Ovary (tissue), 7 donors: ENCODE measurements at regions not wholly inside any gene's neighbourhood (a gene's known extent, or its start where the extent isn't known, plus 50 kb on each side); places are given as distances from the start of the nearest gene placed in this dataset.

ENCODE experiments used
- DNase-seq, 5 donors: peaks; one replicate each; pipeline ENCODE4 v3.0.0-alpha.2; 2019 to 2020
- H3K27ac ChIP-seq, 2 donors: fragments of 200-600 bp; one replicate each; pipeline versions ENCODE4 v1.5.1 to v1.8.0; 2019 to 2022
- H3K27me3 ChIP-seq: fragments of 200-600 bp; one replicate; pipeline ENCODE4 v1.8.0; 2022
- H3K36me3 ChIP-seq: fragments of 200-600 bp; sonication (generic); one replicate; pipeline ENCODE4 v1.5.1; 2019
- H3K4me1 ChIP-seq: one replicate; pipeline ENCODE4 v1.8.1; 2013; ENCODE audit warnings: mild to moderate bottlenecking, moderate library complexity; ENCODE audit not compliant: insufficient read depth
- H3K4me3 ChIP-seq: fragments of 200-600 bp; sonication (generic); one replicate; pipeline ENCODE4 v1.5.1; 2017
- H3K9me3 ChIP-seq, 2 donors: fragments of 200-600 bp in 1 of 2; sonication (generic) in 1 of 2; one replicate each; pipeline versions ENCODE4 v1.5.1 to v1.8.1; 2013 to 2019; ENCODE audit warnings: mild to moderate bottlenecking in 1 of 2, moderate library complexity in 1 of 2
- EP300 ChIP-seq: sonication (generic); formaldehyde crosslinking; IDR thresholded peaks from one replicate; pipeline ENCODE4 v1.6.1; 2017; ENCODE audit warnings: antibody characterized with exemption
- POLR2A ChIP-seq: fragments of 450-650 bp; IDR thresholded peaks from one replicate; pipeline ENCODE4 v1.6.1; 2017; ENCODE audit warnings: antibody characterized with exemption, mild to moderate bottlenecking, moderate library complexity
- WGBS, 3 donors: extraction: QIAGEN DNeasy Blood & Tissue Kit in 1 of 3; methylation state at CpG; one replicate each; pipeline versions ENCODE4 v1.1.5 to v1.1.7; 2013 to 2017; 5-methylcytosine and 5-hydroxymethylcytosine counted together
- intact Hi-C, 4 donors: fragments of 100-400 bp; cut with DNase I; formaldehyde crosslinking; loops; one replicate each; pipeline versions ENCODE4 v1.11.0 to v1.15.1; 2022 to 2023
- TF ChIP-seq, protein P1 (sequence below), 3 donors: fragments of 450-650 bp in 2 of 3; fragments of 200-600 bp in 1 of 3; IDR thresholded peaks; one replicate each; pipeline versions ENCODE4 v1.5.1 to v1.8.0; 2016 to 2022; ENCODE audit warnings: antibody characterized with exemption in 3 of 3, mild to moderate bottlenecking in 1 of 3
- donor health status: DM: no; HTN: no; CAD: no; lungs with moderate emphysema.
- donor health status: DM: no; HTN: no; CAD: no.
- donor health status: Bipolar disorder and iron deficiency.
- donor health status: DM: no; HTN: no; CAD: no.
- donor health status: DM: yes; HTN: yes; CAD: no.

DNA sequence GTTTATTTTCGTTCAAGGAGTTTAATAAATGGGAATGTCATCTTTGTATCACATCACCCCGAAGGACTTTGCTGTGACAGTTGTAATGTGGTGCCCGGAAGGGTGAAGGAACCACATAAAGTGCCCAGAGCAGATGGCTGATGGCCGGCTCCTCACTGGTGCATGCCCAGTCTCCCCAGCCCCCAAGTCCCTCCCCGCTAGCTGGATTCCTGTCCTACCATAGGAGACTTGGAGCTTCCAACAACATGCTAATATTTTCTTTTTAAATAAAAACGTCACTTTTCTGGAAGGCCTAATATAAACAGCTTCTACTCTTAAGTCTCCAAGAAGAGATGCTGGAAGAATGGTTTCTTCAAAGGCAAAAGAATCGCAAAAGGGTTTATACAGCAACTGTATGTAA is 273.9 kb upstream of the LRTM1 start:
- no peak overlapping the region for H3K27ac ChIP-seq
- intact Hi-C loops, result no loop called here
- WGBS, 3 donors, result 26 to 52% (median 32%) methylated on average over 7 of the region's 7 CpGs
- no peak overlapping the region for H3K4me3 ChIP-seq
- no peaks in the 10 kb centered on the region for H3K36me3 ChIP-seq
- no peaks in the 10 kb centered on the region for H3K27me3 ChIP-seq
- H3K4me1 ChIP-seq, result no peaks in the 10 kb centered on the region
- no peak for TF ChIP-seq EP300
- TF ChIP-seq, protein P1, sequence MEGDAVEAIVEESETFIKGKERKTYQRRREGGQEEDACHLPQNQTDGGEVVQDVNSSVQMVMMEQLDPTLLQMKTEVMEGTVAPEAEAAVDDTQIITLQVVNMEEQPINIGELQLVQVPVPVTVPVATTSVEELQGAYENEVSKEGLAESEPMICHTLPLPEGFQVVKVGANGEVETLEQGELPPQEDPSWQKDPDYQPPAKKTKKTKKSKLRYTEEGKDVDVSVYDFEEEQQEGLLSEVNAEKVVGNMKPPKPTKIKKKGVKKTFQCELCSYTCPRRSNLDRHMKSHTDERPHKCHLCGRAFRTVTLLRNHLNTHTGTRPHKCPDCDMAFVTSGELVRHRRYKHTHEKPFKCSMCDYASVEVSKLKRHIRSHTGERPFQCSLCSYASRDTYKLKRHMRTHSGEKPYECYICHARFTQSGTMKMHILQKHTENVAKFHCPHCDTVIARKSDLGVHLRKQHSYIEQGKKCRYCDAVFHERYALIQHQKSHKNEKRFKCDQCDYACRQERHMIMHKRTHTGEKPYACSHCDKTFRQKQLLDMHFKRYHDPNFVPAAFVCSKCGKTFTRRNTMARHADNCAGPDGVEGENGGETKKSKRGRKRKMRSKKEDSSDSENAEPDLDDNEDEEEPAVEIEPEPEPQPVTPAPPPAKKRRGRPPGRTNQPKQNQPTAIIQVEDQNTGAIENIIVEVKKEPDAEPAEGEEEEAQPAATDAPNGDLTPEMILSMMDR (IDR thresholded peaks at IDR 0.05), result no peak
- TF ChIP-seq POLR2A, result no peak
- H3K9me3 ChIP-seq, result no peaks in the 10 kb centered on the region
- no peak for DNase-seq

DNA sequence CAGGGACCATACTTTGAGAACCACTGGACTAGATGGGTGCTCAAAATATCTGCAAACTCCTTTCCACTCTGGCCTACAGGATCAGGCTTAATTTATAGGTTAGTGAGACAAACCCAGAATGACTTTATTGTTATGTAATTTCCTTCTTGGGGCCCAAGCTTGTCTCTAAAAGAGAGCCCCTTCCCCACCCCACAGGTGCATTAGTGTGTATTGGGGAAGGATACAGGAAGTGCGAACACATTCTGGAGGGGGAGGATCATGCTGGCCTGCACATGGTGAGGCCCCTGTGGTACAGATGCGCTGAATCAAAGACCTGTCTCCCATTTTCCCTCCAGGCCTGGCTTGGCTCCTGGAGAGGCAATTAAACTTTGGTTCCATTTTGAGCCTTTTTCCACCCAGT is 273.0 kb upstream of the LRTM1 start:
- no peak for DNase-seq
- 74 to 94% (median 74%) methylated on average over 2 of the region's 2 CpGs for WGBS, 3 donors
- Histone ChIP-seq H3K27me3 (no peaks in the 10 kb centered on the region), H3K36me3 (no peaks in the 10 kb centered on the region), H3K4me1 (no peaks in the 10 kb centered on the region), H3K27ac (no peak overlapping the region), H3K9me3 (no peaks in the 10 kb centered on the region), H3K4me3 (no peak overlapping the region)
- intact Hi-C loops, result no loop called here
- TF ChIP-seq, protein P1 (IDR thresholded peaks at IDR 0.05), result no peak
- no peak for TF ChIP-seq EP300
- TF ChIP-seq POLR2A, result no peak

DNA sequence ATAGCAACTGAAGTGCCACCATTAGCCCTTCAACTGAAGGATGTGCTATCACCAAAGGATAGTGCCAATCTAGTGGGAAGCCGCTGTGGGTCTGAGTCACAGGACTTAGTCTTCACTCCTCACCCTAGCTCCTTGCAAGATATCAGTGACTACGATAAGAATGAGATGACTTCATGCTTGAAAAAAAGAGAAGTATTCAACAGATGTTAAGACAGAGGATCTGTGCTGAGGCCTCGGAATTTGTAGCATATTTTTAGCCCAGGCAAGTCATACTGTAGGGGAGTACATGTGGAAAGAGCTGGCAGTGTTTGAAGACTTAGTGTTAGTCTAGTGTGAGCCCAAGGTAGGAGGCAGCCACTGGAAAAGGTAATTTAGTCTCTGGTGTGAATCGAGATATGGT is 270.7 kb upstream of the LRTM1 start:
- TF ChIP-seq EP300 (no peak), POLR2A (no peak)
- TF ChIP-seq, protein P1 (IDR thresholded peaks at IDR 0.05), result no peak
- WGBS, 3 donors, result 53 to 62% (median 59%) methylated on average over 4 of the region's 4 CpGs
- DNase-seq, result no peak
- H3K9me3 ChIP-seq, result no peaks in the 10 kb centered on the region
- no peaks in the 10 kb centered on the region for H3K27me3 ChIP-seq
- H3K4me1 ChIP-seq, result no peaks in the 10 kb centered on the region
- intact Hi-C loops, result no loop called here
- no peaks in the 10 kb centered on the region for H3K36me3 ChIP-seq
- no peak overlapping the region for H3K27ac ChIP-seq
- H3K4me3 ChIP-seq, result no peak overlapping the region

DNA sequence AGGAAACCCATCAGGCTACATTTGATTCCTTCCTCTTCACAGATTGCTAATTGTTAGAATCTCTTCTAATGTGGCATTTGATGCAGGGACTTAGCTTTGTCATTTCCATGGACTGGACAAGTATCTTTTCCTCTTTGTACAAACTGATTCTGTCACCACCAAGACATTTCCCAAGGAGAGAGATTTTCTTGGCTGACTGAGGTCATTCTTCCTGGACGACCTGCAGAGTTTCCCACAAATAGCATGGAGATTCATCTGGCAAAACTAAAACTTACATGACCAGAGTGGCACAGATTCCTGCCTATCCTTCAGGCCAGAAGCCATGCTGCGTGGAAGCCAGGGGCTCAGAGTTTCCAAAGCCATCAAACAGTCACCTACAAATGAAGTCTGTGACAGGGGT is 269.2 kb upstream of the LRTM1 start:
- 81 to 88% (median 84%) methylated on average over 2 of the region's 2 CpGs for WGBS, 3 donors
- intact Hi-C loops, result no loop called here

DNA sequence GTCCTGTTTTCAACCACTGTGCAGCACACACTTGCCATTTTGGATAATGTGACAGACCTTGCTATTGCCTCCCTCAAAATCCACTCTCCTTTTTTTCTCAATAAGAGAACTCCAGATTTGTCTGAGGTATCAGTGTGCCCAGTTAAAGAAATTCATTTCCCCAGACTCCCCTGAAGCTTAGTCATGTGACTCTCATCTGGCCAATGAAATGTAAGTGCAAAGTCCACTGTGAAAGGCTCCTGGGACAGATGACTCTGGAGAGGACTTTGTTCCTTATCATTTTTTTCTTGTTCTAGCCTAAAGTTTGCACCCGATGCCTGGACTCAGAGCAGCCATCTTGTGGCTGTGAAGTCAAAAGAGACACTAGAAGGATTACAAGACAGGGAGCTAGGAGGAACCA is 268.6 kb upstream of the LRTM1 start:
- TF ChIP-seq POLR2A (no peak), EP300 (no peak)
- TF ChIP-seq, protein P1 (IDR thresholded peaks at IDR 0.05), result no peak
- Histone ChIP-seq H3K9me3 (no peaks in the 10 kb centered on the region), H3K4me1 (no peaks in the 10 kb centered on the region), H3K27me3 (no peaks in the 10 kb centered on the region), H3K36me3 (no peaks in the 10 kb centered on the region), H3K4me3 (no peak overlapping the region), H3K27ac (no peak overlapping the region)
- 90 to 95% (median 91%) methylated on average over 1 of the region's 1 CpG for WGBS, 3 donors
- no peak for DNase-seq
- intact Hi-C loops, result no loop called here

More for the DNA sequence above, 269.2 kb upstream of the LRTM1 start:
- TF ChIP-seq POLR2A, result no peak
- Histone ChIP-seq H3K27ac (no peak overlapping the region), H3K27me3 (no peaks in the 10 kb centered on the region), H3K36me3 (no peaks in the 10 kb centered on the region), H3K9me3 (no peaks in the 10 kb centered on the region), H3K4me1 (no peaks in the 10 kb centered on the region), H3K4me3 (no peak overlapping the region)
- DNase-seq, result no peak
